ENCODE measurements at regions not wholly inside any gene's neighbourhood (a gene's known extent, or its start where the extent isn't known, plus 50 kb on each side); places are given as distances from the start of the nearest gene placed in this dataset.

DNA sequence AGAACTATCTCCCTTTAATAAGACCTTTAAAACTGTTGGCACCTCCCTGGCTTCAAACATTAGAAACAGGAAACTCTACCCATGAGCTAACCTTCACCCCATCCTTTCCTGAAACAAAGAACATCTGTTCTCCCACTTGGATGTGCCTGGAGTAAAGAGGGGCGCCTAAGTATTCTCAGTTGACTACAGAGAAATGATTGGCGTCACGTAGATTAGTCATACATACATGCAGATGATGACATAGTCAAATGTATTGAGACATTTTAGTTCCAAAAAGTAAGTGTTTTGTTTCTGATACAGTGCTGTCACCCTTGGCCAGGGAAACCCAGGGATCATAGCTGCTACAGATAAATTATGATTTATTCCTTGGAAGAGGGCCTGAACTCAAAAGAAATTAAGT is 260.0 kb upstream of the PLEKHG7 start:
- Mint-ChIP-seq H3K27me3 (peaks cover 2% of the 10 kb centered on the region), H3K4me1 (peaks cover 65 to 84% (median 74%) of the 10 kb centered on the region in 3 donors), H3K36me3 (peaks cover 6% of the 10 kb centered on the region), H3K9me3 (peaks cover 0 to 3% (median 3%) of the 10 kb centered on the region in 3 donors), H3K27ac (peak overlapping the region; percentile 18 to 74 (median 71)), H3K4me3 (peak overlapping the region in 3 of 4 donors; percentile 8 to 83 (median 44))

DNA sequence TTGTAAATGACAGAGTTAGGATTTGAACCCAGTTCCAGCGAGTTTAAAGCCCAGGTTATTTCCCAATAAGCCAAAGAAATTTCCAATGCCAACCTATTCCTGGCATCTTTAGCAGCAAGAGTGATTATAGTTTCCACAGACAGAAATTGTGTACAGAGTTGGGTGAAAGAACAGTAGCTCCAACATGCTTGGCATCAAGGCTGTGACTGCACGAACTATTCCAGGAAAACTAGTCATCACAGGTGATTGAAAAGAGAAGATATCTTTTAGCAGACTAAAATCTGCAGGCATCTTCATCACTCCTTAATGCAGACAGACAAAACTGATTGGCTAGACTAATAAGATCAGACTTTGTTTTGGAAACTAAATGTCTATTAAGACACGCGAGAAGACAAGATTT is 262.7 kb upstream of the PLEKHG7 start:
- peaks cover 2 to 7% (median 3%) of the 10 kb centered on the region in 3 donors for H3K9me3 Mint-ChIP-seq
- H3K4me3 Mint-ChIP-seq: peak overlapping the region in 1 of 4 donors; percentile 5
- peaks cover 6% of the 10 kb centered on the region for H3K36me3 Mint-ChIP-seq
- peak overlapping the region in 1 of 3 donors; percentile 97 for H3K27ac Mint-ChIP-seq
- peaks cover 2% of the 10 kb centered on the region for H3K27me3 Mint-ChIP-seq
- H3K4me1 Mint-ChIP-seq: peaks cover 52 to 78% (median 65%) of the 10 kb centered on the region in 3 donors

DNA sequence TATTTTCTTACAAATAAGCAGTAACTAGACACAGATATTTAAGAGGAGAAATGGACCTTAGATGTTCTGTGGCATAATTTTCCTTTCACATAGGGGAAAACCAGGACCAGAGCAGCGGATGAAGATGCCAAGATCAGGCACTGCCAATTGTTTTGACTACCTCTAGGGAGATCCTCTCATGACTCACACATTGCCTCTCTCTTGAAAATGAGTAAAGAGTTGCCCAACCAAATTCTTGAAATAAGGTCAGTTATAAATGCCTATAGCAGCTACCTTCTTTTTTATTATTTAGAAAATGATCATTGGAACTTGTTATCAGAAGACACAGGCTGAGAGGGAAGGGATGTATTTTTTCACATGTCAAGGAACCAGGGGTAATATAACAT is 263.4 kb upstream of the PLEKHG7 start:
- Mint-ChIP-seq H3K9me3 (peaks cover 2 to 10% (median 5%) of the 10 kb centered on the region in 3 donors), H3K27me3 (peaks cover 2% of the 10 kb centered on the region), H3K27ac (peak overlapping the region; percentile 24 to 97 (median 85)), H3K4me1 (peaks cover 54 to 77% (median 62%) of the 10 kb centered on the region in 3 donors), H3K36me3 (peaks cover 6% of the 10 kb centered on the region), H3K4me3 (peak overlapping the region in 2 of 4 donors; percentile 5 to 79)

DNA sequence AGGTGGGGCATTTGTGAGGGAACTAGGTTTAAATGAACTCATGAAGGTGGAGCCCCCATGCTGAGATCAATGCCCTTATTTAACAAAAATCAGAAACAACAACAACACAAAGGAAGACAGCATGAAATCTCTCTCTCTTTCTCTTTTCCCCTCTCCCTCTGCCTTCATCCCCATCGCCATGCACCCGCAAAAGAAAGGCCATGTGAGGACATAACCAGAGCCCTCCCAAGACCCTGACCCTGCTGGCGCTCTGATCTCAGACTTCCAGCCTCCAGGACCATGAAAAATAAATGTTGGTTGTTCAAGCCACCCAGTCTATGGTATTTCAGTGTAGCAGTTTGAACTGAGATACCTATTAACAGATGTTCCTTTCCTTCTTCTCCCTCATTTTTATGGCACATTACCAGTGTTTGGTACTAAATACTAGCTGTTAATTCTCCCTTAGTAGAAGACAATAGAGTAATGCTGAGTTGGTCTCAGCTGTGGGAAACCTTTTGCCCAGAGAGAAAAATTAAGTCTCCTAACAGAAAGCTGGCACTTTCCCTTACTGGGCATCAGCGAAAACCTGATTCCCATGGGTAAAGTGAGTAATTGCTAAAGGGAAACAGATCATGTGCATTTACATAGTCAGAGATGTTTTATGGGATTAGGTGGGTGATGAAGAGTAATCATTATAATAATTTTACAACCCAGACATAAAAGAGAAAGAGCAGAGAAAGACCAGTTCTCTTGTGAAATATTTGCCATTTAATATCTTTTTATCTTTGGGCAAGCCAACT is 264.0 kb upstream of the PLEKHG7 start:
- H3K4me3 Mint-ChIP-seq: peak overlapping the region in 3 of 4 donors; percentile 5 to 79 (median 75)
- H3K27ac Mint-ChIP-seq: peak overlapping the region; percentile 24 to 97 (median 85)
- peaks cover 2% of the 10 kb centered on the region for H3K27me3 Mint-ChIP-seq
- H3K4me1 Mint-ChIP-seq: peaks cover 54 to 77% (median 61%) of the 10 kb centered on the region in 3 donors
- peaks cover 6% of the 10 kb centered on the region for H3K36me3 Mint-ChIP-seq
- H3K9me3 Mint-ChIP-seq: peaks cover 2 to 10% (median 5%) of the 10 kb centered on the region in 3 donors

DNA sequence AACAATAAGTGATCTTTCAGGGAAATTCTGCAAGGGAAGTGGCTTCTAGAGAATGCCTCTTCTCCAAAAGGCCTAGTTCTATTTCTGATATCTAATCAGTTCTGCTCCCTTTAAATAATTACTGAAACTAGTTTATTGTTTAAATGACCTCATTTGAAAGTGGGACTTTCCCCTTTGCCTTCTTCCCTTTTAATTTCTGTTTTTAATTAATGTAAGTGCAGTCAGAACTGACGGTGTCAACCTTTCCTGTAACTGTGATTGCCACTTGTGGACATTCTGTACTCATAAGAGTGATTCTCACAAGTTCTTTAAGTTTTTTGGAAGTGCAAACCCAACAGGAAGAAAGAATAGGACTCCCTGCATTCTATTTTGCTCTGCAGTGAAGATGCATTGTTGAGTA is 265.3 kb upstream of the PLEKHG7 start:
- Mint-ChIP-seq H3K27ac (peak overlapping the region; percentile 60 to 97 (median 65)), H3K9me3 (peaks cover 2 to 10% (median 5%) of the 10 kb centered on the region in 3 donors), H3K27me3 (no peaks in the 10 kb centered on the region), H3K4me1 (peaks cover 55 to 76% (median 63%) of the 10 kb centered on the region in 3 donors), H3K4me3 (peak overlapping the region in 3 of 4 donors; percentile 10 to 85 (median 78)), H3K36me3 (peaks cover 4% of the 10 kb centered on the region)

DNA sequence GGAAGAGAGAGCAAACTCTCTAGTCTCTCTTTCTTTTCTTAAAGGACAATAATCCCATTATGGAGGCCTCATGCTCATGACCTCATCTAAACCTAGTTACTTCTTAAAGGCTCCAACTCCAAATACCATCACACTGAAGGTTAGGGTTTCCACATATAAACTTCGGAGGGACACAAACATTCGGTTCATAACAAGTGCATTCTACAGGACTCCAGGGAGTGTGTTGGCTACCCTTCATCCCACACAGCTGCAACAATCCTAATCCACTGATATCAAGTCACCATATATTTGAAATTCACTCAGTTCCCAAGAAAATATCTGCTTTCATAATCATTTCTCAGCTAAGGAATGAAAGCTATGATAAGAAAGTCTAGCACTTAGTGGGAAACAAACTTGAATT is 265.9 kb upstream of the PLEKHG7 start:
- H3K27ac Mint-ChIP-seq: peak overlapping the region in 2 of 3 donors; percentile 65 to 97
- H3K4me1 Mint-ChIP-seq: peaks cover 61 to 77% (median 67%) of the 10 kb centered on the region in 3 donors
- peaks cover 2 to 10% (median 5%) of the 10 kb centered on the region in 3 donors for H3K9me3 Mint-ChIP-seq
- H3K36me3 Mint-ChIP-seq: peaks cover 4% of the 10 kb centered on the region
- H3K27me3 Mint-ChIP-seq: no peaks in the 10 kb centered on the region
- peak overlapping the region in 1 of 4 donors; percentile 78 for H3K4me3 Mint-ChIP-seq

DNA sequence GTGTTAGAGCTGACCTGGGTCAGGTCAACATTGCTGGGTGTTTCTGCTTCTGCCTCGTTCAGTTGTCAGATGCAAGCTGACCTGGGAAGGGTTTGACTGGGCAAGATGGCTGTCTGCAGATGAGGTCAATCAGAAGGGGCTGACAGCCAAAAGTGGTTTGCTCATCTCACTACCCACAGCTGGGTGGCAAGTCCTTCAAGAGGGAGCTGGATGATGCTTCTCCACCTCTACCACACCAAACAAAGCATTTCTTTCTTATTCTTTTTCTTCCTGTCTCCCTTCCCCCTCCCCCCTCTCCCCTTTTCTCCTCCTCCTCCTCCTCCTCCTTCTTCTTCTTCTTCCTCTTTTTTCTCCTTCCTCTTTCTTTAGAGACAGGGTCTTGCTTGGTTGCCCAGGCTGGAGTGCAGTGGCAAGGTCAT is 268.2 kb upstream of the PLEKHG7 start:
- Mint-ChIP-seq H3K27me3 (no peaks in the 10 kb centered on the region), H3K4me1 (peaks cover 60 to 76% (median 65%) of the 10 kb centered on the region in 3 donors), H3K4me3 (peak overlapping the region in 2 of 4 donors; percentile 19 to 59), H3K36me3 (no peaks in the 10 kb centered on the region), H3K27ac (peak overlapping the region; percentile 67 to 87 (median 81)), H3K9me3 (peaks cover 0 to 7% (median 5%) of the 10 kb centered on the region in 3 donors)

DNA sequence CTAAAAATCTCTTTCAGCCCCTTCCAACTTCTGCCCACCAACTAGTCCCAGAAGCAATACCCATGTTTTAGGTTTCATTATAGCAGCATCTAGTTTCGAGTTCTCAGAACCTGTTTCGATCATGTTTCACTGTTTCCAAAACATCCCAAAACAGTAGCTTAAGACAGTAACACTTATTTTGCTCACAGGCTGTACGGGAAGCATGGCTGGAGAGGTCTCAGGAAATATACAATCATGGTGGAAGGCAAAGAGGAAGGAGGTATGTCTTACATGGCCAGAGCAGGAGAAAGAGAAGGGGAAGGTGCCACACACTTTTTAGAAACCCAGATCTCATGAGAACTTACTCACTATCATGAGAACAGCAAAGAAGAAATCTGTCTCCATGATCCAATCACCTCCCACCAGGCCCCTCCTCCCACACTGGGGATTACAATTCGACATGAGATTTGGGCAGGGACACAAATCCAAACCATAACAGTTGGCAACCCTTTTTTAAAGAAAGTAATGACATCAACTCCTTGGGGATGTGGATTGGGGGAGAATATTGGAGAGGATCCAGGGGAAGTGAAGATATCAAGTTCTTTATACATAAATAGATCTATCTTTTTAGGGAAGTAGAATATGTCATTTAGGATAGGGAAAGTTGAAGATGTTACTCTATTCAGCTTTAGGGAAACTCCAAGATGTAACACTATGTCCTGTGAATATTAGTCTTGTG is 269.9 kb upstream of the PLEKHG7 start:
- peaks cover 0 to 7% (median 5%) of the 10 kb centered on the region in 3 donors for H3K9me3 Mint-ChIP-seq
- H3K27ac Mint-ChIP-seq: peak overlapping the region; percentile 14 to 87 (median 54)
- H3K4me3 Mint-ChIP-seq: peak overlapping the region; percentile 3 to 84 (median 69)
- peaks cover 55 to 61% (median 56%) of the 10 kb centered on the region in 3 donors for H3K4me1 Mint-ChIP-seq
- no peaks in the 10 kb centered on the region for H3K36me3 Mint-ChIP-seq
- no peaks in the 10 kb centered on the region for H3K27me3 Mint-ChIP-seq

DNA sequence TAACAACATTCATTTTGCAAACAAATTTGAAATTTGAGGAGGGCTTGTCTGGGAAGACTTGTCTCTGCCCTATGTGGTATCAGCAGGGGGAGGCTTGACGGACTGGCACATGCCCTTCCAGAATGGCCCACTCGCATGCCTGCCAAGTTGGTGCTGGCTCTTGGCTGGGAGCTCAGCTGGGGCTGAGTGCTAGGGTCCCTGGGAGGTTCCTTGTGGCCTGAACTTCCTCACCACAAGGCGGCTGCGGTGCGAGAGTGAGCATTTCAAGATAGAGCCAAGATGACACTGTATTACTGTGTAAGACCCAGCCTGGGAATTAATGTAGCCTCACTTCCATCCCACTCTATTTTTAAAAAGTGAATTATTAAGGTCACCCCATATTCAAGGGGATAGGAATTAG is 271.6 kb upstream of the PLEKHG7 start:
- H3K36me3 Mint-ChIP-seq: no peaks in the 10 kb centered on the region
- H3K9me3 Mint-ChIP-seq: peaks cover 0 to 7% (median 5%) of the 10 kb centered on the region in 3 donors
- peak overlapping the region in 1 of 4 donors; percentile 15 for H3K4me3 Mint-ChIP-seq
- H3K4me1 Mint-ChIP-seq: peaks cover 45 to 56% (median 50%) of the 10 kb centered on the region in 3 donors
- peak overlapping the region; percentile 10 to 57 (median 49) for H3K27ac Mint-ChIP-seq
- no peaks in the 10 kb centered on the region for H3K27me3 Mint-ChIP-seq

DNA sequence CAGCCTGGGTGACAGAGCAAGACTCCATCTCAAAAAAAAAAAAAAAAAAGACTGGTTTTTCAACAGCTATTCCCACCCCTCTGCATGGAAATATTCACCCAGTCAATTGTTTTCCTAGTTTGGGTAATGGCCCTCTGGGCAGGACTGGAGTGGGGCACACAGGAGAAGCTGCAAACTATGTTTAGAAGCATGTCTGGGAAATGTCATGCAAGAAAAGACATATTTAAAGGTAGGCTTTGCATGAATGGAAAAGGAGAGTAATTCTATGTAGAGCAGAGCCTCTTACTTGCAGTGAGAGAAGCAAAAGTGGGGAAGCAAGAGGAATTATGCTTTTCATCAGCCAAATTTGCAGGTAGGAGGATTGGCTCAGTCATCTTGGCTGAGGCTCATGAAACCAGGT is 276.5 kb upstream of the PLEKHG7 start:
- Mint-ChIP-seq H3K36me3 (no peaks in the 10 kb centered on the region), H3K9me3 (peaks cover 0 to 4% (median 0%) of the 10 kb centered on the region in 3 donors), H3K27me3 (no peaks in the 10 kb centered on the region), H3K4me3 (no peak overlapping the region), H3K27ac (peak overlapping the region in 2 of 3 donors; percentile 28 to 40), H3K4me1 (peaks cover 25 to 36% (median 28%) of the 10 kb centered on the region in 3 donors)

DNA sequence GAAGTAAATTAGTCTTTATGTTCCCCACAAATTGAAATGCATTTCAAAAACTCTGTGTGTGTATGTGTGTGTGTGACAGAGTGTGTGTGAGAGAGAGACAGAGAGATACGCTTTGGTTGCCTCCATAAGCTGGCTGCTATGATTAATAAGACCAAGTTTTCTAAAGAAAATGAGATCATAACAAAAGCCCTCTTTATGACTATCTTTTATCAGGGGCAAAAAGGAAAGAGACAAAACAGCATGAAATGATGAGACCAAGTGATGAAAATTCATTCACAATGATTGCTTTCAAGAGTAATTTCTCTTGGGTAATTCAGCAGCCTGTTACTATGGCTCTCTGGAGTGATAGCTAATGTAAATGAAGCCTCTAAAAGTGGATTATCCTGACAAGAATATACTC is 277.6 kb upstream of the PLEKHG7 start:
- Mint-ChIP-seq H3K9me3 (peaks cover 0 to 9% (median 0%) of the 10 kb centered on the region in 3 donors), H3K36me3 (peaks cover 1% of the 10 kb centered on the region), H3K27ac (peak overlapping the region in 1 of 3 donors; percentile 40), H3K4me1 (peaks cover 31 to 43% (median 33%) of the 10 kb centered on the region in 3 donors), H3K27me3 (no peaks in the 10 kb centered on the region), H3K4me3 (peak overlapping the region in 1 of 4 donors; percentile 37)

DNA sequence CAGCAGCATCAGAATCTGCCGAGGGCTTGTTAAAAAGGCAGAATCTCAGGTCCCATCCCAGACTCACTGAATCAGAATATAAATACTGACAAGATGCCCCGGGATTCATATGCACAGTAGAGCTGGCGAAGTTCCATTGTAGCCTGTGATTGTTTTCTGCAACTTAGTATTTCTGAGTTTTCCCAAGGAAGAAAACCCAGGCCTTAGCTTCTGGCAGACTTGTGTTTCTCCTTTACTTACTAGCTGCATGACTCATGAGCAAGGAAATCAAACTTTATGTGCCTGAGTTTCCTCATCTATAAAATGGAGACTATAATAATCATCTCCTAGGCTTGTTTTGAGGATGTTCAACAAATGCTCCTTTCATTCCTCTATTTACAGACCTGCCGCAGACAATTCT is 278.5 kb upstream of the PLEKHG7 start:
- Mint-ChIP-seq H3K4me3 (no peak overlapping the region), H3K4me1 (peaks cover 38 to 45% (median 41%) of the 10 kb centered on the region in 3 donors), H3K27me3 (no peaks in the 10 kb centered on the region), H3K9me3 (peaks cover 0 to 9% (median 0%) of the 10 kb centered on the region in 3 donors), H3K36me3 (peaks cover 1% of the 10 kb centered on the region), H3K27ac (peak overlapping the region in 2 of 3 donors; percentile 9 to 41)

DNA sequence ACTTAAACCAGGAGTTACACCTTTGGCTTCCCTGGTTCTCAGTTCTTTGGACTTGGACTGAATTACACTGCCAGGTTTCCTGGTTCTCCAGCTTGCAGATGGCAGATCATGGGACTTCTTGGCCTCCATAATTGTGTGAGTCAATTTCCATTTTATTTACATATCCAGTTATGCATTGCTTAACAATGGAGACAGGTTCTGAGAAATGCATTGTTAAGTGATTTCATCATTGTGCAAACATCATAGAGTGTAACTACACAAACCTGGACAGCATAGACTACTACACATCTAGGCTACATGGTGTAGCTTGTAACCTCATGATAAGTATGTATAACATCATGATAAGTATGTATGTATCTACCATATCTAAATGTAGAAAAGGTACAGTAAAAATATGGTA is 276.1 kb upstream of the BTG1 start:
- Mint-ChIP-seq H3K27me3 (no peaks in the 10 kb centered on the region), H3K4me1 (peaks cover 37% of the 10 kb centered on the region in 3 donors), H3K36me3 (peaks cover 1% of the 10 kb centered on the region), H3K27ac (no peak overlapping the region), H3K9me3 (peaks cover 0 to 9% (median 0%) of the 10 kb centered on the region in 3 donors), H3K4me3 (no peak overlapping the region)

DNA sequence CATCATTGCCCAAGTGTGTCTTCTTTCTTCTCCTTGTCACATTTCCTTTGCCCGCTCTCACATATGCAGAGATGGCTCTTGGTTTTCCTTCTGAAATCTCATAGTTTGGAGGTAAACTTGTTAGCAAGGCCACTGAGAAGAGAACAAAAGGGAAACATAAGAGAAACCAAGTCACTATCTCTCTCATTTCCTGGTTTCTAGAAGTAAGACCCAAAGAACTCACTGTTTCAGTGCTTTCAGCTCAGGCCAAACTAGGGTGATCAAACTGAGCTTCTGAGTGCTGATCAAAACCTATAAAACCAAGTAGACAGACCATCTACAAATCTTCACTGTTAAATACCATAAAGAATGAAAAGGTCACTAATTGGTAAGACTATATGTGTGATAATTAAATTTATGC is 275.4 kb upstream of the BTG1 start:
- H3K4me3 Mint-ChIP-seq: no peak overlapping the region
- H3K27me3 Mint-ChIP-seq: no peaks in the 10 kb centered on the region
- peaks cover 32 to 41% (median 38%) of the 10 kb centered on the region in 3 donors for H3K4me1 Mint-ChIP-seq
- H3K9me3 Mint-ChIP-seq: peaks cover 0 to 9% (median 0%) of the 10 kb centered on the region in 3 donors
- peaks cover 5% of the 10 kb centered on the region for H3K36me3 Mint-ChIP-seq
- H3K27ac Mint-ChIP-seq: no peak overlapping the region

DNA sequence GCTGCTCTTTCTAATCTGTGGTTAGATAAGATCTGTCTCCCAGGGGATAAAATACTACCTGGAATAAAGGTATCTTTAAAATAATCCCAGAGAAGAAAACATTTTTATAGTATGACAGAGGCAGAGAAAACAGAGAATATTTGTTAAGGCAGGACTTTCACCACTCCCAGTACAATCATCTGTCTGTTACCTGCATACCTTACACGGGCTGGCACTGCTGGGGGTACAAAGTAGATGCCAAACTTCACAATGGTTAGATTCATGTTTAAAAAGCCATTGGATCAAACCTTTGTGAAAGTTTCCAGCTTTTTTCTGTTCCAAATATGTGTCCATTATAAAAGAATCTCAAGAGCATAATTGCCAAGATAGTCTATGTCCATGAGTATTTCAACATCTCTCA is 273.6 kb upstream of the BTG1 start:
- H3K27ac Mint-ChIP-seq: no peak overlapping the region
- H3K36me3 Mint-ChIP-seq: peaks cover 5% of the 10 kb centered on the region
- no peaks in the 10 kb centered on the region for H3K27me3 Mint-ChIP-seq
- H3K9me3 Mint-ChIP-seq: peaks cover 0 to 10% (median 0%) of the 10 kb centered on the region in 3 donors
- H3K4me3 Mint-ChIP-seq: no peak overlapping the region
- peaks cover 30 to 36% (median 33%) of the 10 kb centered on the region in 3 donors for H3K4me1 Mint-ChIP-seq

All from IgD-negative memory B cell (primary cell).